Vagina (tissue), 2 donors: ENCODE measurements at regions not wholly inside any gene's neighbourhood (a gene's known extent, or its start where the extent isn't known, plus 50 kb on each side); places are given as distances from the start of the nearest gene placed in this dataset.

Source experiments
- CTCF ChIP-seq, 3 experiments: fragments of 450-650 bp in 2 of 3; fragments of 200-600 bp in 1 of 3; sonication (generic) in 1 of 3; IDR thresholded peaks; one replicate each; pipeline ENCODE4 v1.5.1; 2017 to 2019; ENCODE audit warnings: antibody characterized with exemption in 3 of 3, mild to moderate bottlenecking in 2 of 3, moderate library complexity in 2 of 3
- POLR2A ChIP-seq, 2 donors: fragments of 450-650 bp; IDR thresholded peaks; one replicate each; pipeline ENCODE4 v1.6.1; 2017; ENCODE audit warnings: antibody characterized with exemption in 2 of 2, mild to moderate bottlenecking in 2 of 2, moderate library complexity in 2 of 2
- POLR2AphosphoS5 ChIP-seq, 2 donors: sonication (generic); formaldehyde crosslinking; IDR thresholded peaks; one replicate each; pipeline ENCODE4 v1.9.0; 2017; ENCODE audit warnings: antibody characterized with exemption in 2 of 2, mild to moderate bottlenecking in 2 of 2, low read depth in 1 of 2; ENCODE audit not compliant: insufficient read depth in 1 of 2

- no peak for TF ChIP-seq CTCF (IDR thresholded peaks at IDR 0.05)
- no peak for TF ChIP-seq POLR2AphosphoS5 (IDR thresholded peaks at IDR 0.05; ENCODE audit: insufficient read depth in 1 of 2, low read depth in 1 of 2)
- TF ChIP-seq POLR2A (IDR thresholded peaks at IDR 0.05): no peak
Measured at GRCh38 chr18:40907842-40908241, 1047.2 kb upstream of the PIK3C3 start.
